ENCODE measurements at regions not wholly inside any gene's neighbourhood (a gene's known extent, or its start where the extent isn't known, plus 50 kb on each side); places are given as distances from the start of the nearest gene placed in this dataset.

GRCh38 chr4:186831574-186831973 lies 107.9 kb upstream of the FAT1 start:
- TF ChIP-seq FOXP2 (optimal IDR thresholded peaks at IDR 0.05; ENCODE audit: borderline replicate concordance, extremely low read depth, extremely low read length, insufficient read depth): no peak
- no peak for TF ChIP-seq TAF1 (IDR thresholded peaks at IDR 0.05; ENCODE audit: borderline replicate concordance, insufficient read depth, low read length)
- no peak for TF ChIP-seq SIN3A (IDR thresholded peaks at IDR 0.05; ENCODE audit: borderline replicate concordance, insufficient read depth, low read length)
- no peak for TF ChIP-seq POLR2AphosphoS5 (IDR thresholded peaks at IDR 0.05; ENCODE audit: low read depth, low read length)
- no peak for TF ChIP-seq REST (IDR thresholded peaks at IDR 0.05; ENCODE audit: insufficient read depth in 1 of 2, low read depth in 2 of 2, low read length in 2 of 2)

- TF ChIP-seq FOXP2 (optimal IDR thresholded peaks at IDR 0.05; ENCODE audit: borderline replicate concordance, extremely low read depth, extremely low read length, insufficient read depth) (no peak), TAF1 (IDR thresholded peaks at IDR 0.05; ENCODE audit: borderline replicate concordance, insufficient read depth, low read length) (no peak), REST (IDR thresholded peaks at IDR 0.05; ENCODE audit: insufficient read depth in 1 of 2, low read depth in 2 of 2, low read length in 2 of 2) (no peak), POLR2AphosphoS5 (IDR thresholded peaks at IDR 0.05; ENCODE audit: low read depth, low read length) (no peak), SIN3A (IDR thresholded peaks at IDR 0.05; ENCODE audit: borderline replicate concordance, insufficient read depth, low read length) (no peak)
Observed at GRCh38 chr4:186832906-186833305, 109.2 kb upstream of the FAT1 start.

- TF ChIP-seq FOXP2 (optimal IDR thresholded peaks at IDR 0.05; ENCODE audit: borderline replicate concordance, extremely low read depth, extremely low read length, insufficient read depth): no peak
- TF ChIP-seq SIN3A (IDR thresholded peaks at IDR 0.05; ENCODE audit: borderline replicate concordance, insufficient read depth, low read length): no peak
- no peak for TF ChIP-seq REST (IDR thresholded peaks at IDR 0.05; ENCODE audit: insufficient read depth in 1 of 2, low read depth in 2 of 2, low read length in 2 of 2)
- TF ChIP-seq TAF1 (IDR thresholded peaks at IDR 0.05; ENCODE audit: borderline replicate concordance, insufficient read depth, low read length): no peak
- no peak for TF ChIP-seq POLR2AphosphoS5 (IDR thresholded peaks at IDR 0.05; ENCODE audit: low read depth, low read length)
Observed at GRCh38 chr4:186838295-186838694, 114.6 kb upstream of the FAT1 start.

GRCh38 chr4:186839122-186840037 lies 115.7 kb upstream of the FAT1 start:
- TF ChIP-seq SIN3A (IDR thresholded peaks at IDR 0.05; ENCODE audit: borderline replicate concordance, insufficient read depth, low read length): no peak
- no peak for TF ChIP-seq POLR2AphosphoS5 (IDR thresholded peaks at IDR 0.05; ENCODE audit: low read depth, low read length)
- no peak for TF ChIP-seq FOXP2 (optimal IDR thresholded peaks at IDR 0.05; ENCODE audit: borderline replicate concordance, extremely low read depth, extremely low read length, insufficient read depth)
- TF ChIP-seq TAF1 (IDR thresholded peaks at IDR 0.05; ENCODE audit: borderline replicate concordance, insufficient read depth, low read length): no peak
- no peak for TF ChIP-seq REST (IDR thresholded peaks at IDR 0.05; ENCODE audit: insufficient read depth in 1 of 2, low read depth in 2 of 2, low read length in 2 of 2)
